GM21526 (cell line): ENCODE measurements at regions not wholly inside any gene's neighbourhood (a gene's known extent, or its start where the extent isn't known, plus 50 kb on each side); places are given as distances from the start of the nearest gene placed in this dataset.

ENCODE experiments used
- ATAC-seq: cut with Tn5 transposase; IDR thresholded peaks from one replicate; pipeline ENCODE4 v1.9.1; 2021; ENCODE audit warnings: moderate library complexity; ENCODE audit not compliant: unreplicated experiment, low FRiP score

GRCh38 chr9:108526518-108526917 is 329.3 kb downstream of the ACTL7B start:
- ATAC-seq, result no peak

- ATAC-seq, result no peak
Observed at GRCh38 chr9:108525186-108525585, 330.6 kb downstream of the ACTL7B start.

- ATAC-seq, result no peak
Observed at GRCh38 chr9:108521063-108521590, 334.7 kb downstream of the ACTL7B start.

- ATAC-seq, result no peak
Observed at GRCh38 chr9:108519437-108519836, 336.3 kb downstream of the ACTL7B start.

GRCh38 chr9:108517651-108518365 is 338.0 kb downstream of the ACTL7B start:
- ATAC-seq, result no peak

GRCh38 chr9:108516391-108516790 is 339.4 kb downstream of the ACTL7B start:
- ATAC-seq, result no peak

- ATAC-seq, result no peak
Observed at GRCh38 chr9:108515856-108516255, 339.9 kb downstream of the ACTL7B start.

- ATAC-seq, result no peak
Observed at GRCh38 chr9:108512426-108513173, 343.2 kb downstream of the ACTL7B start.

GRCh38 chr9:108511307-108511706 is 344.5 kb downstream of the ACTL7B start:
- no peak for ATAC-seq

GRCh38 chr9:108496846-108497245 is 358.9 kb downstream of the ACTL7B start:
- ATAC-seq, result no peak

GRCh38 chr9:108489567-108489966 is 366.2 kb downstream of the ACTL7B start:
- ATAC-seq, result no peak

- ATAC-seq, result no peak
Observed at GRCh38 chr9:108486831-108487230, 369.0 kb downstream of the ACTL7B start.

GRCh38 chr9:108484468-108484867 is 371.3 kb downstream of the ACTL7B start:
- no peak for ATAC-seq

GRCh38 chr9:108483676-108484075 is 372.1 kb downstream of the ACTL7B start:
- ATAC-seq, result no peak

- ATAC-seq, result peak; percentile 42
Observed at GRCh38 chr9:108479989-108480652, 375.7 kb downstream of the ACTL7B start.

- peak; percentile 88 for ATAC-seq
Observed at GRCh38 chr9:108478431-108479332, 377.1 kb downstream of the ACTL7B start.

- no peak for ATAC-seq
Observed at GRCh38 chr9:108477529-108478006, 378.2 kb downstream of the ACTL7B start.

- ATAC-seq, result no peak
Observed at GRCh38 chr9:108476574-108476973, 379.2 kb downstream of the ACTL7B start.

GRCh38 chr9:108475813-108476212 is 380.0 kb downstream of the ACTL7B start:
- ATAC-seq, result no peak

- no peak for ATAC-seq
Observed at GRCh38 chr9:108474356-108474755, 381.4 kb downstream of the ACTL7B start.
